Stimulated activated CD4-positive, alpha-beta T cell treated with anti-CD3 and anti-CD28 coated beads, Interleukin-12 subunit alpha, Interleukin-12 subunit beta, amount 100 ng/mL, for 48 hours (primary cell): ENCODE measurements at regions not wholly inside any gene's neighbourhood (a gene's known extent, or its start where the extent isn't known, plus 50 kb on each side); places are given as distances from the start of the nearest gene placed in this dataset.
"Not testable (repeated sequence)": the region's sequence is repeated elsewhere in the genome, so short reads cannot be mapped to it uniquely, and the experiment has no call there.

Experiments used
- DNase-seq, 3 donors: peaks; one replicate each; pipeline ENCODE4 v3.0.0-alpha.2; 2020; ENCODE audit warnings: low read depth in 2 of 3, low spot score in 1 of 3

DNA sequence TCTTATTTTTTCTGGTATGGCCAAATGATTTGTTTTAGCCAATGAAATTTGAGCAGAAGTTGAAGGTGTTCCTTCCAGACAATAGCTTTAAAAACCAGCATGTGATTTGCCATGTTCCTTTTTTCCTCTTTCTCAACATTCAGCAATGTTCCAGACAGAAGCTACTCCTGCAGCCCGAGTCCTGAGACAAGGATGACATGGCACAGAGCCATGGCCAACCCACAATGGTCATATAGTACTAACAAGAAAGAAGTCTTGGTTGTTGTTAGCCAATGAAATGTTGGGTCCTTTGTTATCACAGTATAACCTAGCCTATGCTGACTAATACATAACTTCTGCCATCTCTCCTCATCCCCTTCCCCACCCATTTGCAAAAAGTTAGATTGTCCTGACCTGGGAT is 211.1 kb upstream of the STT3B start:
- no peak for DNase-seq

- no peak for DNase-seq
Measured at GRCh38 chr3:31322460-31322859, 210.3 kb upstream of the STT3B start.

GRCh38 chr3:31327826-31328357 is 204.8 kb upstream of the STT3B start:
- DNase-seq: not testable (repeated sequence)

DNA sequence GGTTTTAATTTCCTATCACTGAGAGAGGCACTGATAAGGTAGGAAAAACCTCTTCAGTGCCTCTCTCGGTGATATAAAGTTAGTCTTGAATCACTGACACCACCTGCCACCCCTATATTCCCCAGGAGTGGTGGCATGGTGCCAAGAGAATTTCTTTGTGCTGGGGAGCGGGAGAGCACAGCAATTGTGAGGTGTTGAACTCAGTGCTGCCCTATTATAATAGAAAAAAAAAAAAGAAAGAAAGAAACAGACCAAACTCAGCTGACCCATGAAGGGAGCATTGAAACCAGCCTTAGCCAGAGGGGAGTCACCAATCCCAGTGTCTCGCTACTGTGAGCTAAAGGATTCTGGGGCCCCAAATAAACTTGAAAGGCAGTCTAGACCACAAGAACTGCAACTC is 201.4 kb upstream of the STT3B start:
- DNase-seq: no peak

DNA sequence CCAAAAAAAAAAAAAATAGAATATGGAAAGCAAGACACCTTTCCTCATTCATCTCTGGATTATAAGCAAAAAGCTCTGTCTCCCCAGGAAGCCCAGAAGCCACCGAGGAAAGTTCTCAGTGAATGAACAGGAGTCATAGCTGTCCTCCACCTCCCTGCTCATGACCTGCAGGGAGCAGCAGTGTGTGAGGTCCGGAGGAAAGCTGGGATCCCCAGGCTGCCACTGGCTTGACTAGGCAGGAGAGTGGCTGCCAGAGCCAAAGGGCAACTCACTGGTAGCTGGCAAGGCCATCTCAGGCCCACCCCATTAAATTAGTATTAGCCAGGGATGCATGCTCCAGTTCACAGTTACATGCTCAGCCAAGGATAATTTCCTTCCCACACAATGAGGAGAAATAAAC is 191.6 kb upstream of the STT3B start:
- no peak for DNase-seq

DNA sequence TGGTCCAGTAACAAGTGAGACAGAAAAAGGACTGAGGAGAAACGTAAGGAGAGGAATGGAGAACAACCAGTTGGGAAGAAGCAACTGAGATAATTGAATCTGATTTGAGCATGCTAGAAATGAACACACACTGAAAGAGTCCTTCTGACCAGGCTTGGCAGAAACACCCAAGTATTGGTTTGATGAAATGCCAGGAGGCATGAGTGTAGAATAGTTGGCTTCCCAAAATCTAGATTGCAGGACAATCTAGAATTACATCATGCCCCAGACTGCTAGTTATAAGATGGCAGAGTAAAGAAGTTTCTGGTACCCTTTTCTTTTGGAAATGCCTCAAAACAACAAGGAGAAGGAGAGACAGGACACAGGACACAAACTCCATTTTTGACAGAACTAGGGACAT is 189.7 kb upstream of the STT3B start:
- DNase-seq: no peak

DNA sequence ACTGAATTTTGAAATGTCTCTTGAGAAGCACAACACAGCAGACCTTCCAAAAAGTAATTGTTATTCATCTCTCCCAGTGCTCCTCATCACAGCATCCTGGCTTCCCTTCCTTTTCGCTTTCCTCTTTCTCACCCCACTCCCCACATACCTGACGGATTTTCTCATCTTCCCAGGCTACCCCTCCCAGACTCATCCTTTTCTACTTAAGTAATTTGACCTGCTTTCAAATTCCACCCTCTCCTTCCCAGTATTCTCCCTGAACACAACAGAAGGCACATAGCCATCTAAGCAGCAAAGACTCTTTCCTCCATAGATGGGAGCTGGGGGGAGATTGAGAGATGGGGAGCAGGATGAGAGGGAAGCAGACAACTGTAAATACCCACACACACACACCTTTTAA is 187.1 kb upstream of the STT3B start:
- no peak for DNase-seq

- no peak for DNase-seq
Measured at GRCh38 chr3:31346542-31346979, 186.2 kb upstream of the STT3B start.

DNA sequence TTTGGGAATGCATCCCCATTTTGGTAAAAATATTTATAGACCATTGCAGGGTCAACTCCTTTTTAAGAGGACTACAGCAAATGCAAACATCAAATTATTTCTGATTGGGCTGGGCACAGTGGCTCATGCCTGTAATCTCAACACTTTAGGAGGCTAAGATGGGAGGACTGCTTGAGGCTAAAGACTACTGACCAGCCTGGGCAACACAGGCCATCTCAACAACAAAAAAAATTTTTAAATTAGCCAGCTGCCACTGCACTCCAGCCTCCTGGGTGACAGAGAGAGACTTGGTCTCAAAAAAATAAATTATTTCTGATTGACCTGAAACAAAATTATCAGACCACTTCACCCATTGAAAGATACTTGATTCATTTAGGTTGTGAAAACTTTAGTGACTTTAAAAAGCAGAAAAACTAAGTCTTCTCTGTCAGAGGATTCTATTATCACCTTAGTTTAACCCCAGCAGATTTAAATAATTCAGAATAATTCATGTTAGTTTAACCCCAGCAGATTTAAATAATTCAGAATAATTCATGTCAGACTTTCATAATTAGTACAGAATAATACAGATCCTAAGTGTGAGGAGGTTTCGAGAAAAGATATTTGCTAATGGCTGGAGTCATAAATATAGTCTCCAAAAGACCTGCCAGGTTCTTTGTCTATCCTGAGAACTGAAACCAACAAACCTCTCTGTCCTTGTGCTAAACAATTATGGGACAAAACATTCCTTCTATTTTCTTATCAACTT is 183.6 kb upstream of the STT3B start:
- no peak for DNase-seq

GRCh38 chr3:31350307-31350706 is 182.4 kb upstream of the STT3B start:
- DNase-seq: no peak

DNA sequence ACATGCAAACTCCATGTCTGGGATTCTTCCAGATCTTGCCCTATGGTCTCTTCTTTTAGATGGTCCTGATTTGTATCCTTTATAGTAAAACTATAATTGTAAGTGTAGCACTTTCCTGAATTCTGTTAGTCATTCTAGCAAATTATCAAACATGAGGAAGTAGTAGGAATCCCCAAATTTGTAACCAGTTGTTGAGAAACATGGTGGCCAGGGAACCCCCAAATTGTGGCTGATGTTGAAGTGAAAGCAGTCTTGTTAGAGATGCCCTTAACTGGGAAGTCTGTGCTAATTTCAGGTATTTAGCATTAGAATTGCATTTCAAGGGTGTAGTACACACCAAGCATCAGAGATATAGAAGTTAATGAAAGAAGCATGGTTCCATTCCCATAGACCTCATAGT is 180.4 kb upstream of the STT3B start:
- DNase-seq: no peak

GRCh38 chr3:31353166-31353565 is 179.6 kb upstream of the STT3B start:
- DNase-seq: no peak

DNA sequence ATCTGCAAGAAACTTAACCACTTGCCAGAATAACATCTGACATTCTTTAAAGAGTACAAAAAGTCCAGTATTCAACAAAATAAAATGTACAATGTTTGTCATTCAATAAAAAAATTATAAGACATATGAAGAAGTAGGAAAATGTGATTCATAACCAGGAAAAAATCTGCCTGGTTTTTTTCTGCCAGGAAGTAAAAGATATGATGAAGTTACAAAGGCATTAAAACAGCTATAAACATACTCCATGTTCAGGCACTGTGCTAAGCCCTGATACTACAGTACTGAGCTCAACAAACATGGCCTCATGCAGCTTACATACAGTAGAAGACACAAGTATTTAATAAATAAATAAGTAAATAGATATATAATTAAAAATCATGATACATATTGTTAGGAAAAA is 178.4 kb upstream of the STT3B start:
- DNase-seq: no peak

- DNase-seq: no peak
Measured at GRCh38 chr3:31355807-31356206, 176.9 kb upstream of the STT3B start.

DNA sequence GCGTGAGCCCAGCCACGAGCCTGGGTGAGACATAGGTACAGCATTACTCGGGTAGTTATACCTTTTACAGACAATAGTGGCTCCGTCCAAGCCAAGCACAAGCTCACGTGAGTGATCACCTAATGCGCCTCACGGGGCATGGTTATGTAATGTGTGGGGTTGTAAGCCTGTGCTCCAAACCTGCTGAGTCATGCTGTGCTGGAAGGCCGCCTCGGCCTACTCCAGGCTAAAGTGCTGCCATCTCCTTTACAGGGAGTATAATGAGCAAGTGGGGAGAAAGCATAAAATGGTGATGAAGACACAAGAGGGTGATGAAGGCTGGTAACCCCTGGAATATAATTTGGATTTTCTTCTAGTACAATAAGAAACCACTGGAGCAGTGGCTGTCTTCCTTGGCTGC is 175.8 kb upstream of the STT3B start:
- no peak for DNase-seq

GRCh38 chr3:31357451-31357850 is 175.3 kb upstream of the STT3B start:
- DNase-seq: no peak

DNA sequence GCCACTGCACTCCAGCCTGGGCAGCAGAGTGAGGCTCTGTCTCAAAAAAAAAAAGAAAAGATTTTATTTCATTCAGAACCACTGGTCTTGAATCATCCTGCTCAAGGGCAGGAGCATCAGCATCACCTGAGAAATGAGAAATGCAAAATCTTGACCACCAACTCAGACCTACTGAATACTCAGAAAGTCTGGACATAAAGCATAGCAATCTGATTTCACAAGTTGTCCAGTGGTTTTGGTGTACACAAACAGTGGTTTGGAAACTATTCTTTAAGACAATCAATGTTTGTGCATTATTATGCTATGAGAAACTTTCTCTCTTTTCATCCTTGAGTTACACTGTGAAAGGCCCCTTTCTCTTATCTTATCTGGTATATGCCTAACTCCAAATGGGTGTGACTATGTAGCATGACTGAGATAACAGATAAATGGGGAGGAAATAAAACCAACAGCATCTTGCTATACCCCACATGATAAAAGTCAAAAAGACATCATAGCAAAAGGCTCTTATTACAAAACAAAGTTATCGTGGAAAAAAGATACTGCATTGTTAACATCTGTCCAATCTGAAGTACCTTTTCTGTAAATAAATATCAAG is 174.2 kb upstream of the STT3B start:
- no peak for DNase-seq

GRCh38 chr3:31361371-31362273 is 171.1 kb upstream of the STT3B start:
- DNase-seq: no peak

- DNase-seq: no peak
Measured at GRCh38 chr3:31364188-31364587, 168.5 kb upstream of the STT3B start.

DNA sequence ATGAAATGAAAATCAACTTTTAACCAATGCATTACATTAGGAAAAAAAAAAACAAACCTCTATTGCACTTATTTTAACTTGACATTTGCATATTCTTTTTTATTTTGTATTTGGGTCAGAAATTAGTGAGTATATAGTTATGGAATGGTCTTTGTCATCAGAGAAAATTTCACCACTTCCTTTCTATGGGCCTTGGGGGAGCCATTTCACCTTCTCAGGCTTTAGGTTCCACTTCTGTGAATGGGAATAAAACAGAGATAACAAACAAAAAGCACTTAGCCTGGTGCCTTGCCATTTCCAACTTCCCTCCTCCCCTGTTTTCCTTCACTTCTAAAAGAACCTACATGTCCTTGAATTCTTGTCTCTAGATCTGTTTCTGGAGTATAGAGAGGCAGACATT is 168.0 kb upstream of the STT3B start:
- DNase-seq: no peak

- no peak for DNase-seq
Measured at GRCh38 chr3:31367518-31367917, 165.2 kb upstream of the STT3B start.
